NCI-H146 treated with DMSO at 0.1 percent for 48 hours (cell line): ENCODE measurements at regions not wholly inside any gene's neighbourhood (a gene's known extent, or its start where the extent isn't known, plus 50 kb on each side); places are given as distances from the start of the nearest gene placed in this dataset.

ENCODE experiments used
- DNase-seq: peaks from one replicate; lab custom pipeline; 2025; ENCODE audit not compliant: unreplicated experiment; lab: John Stamatoyannopoulos, UW

- peak; percentile 67 for DNase-seq
These were observed 198.0 kb downstream of the SKIDA1 start for GRCh38 chr10:21327289-21327993.

DNA sequence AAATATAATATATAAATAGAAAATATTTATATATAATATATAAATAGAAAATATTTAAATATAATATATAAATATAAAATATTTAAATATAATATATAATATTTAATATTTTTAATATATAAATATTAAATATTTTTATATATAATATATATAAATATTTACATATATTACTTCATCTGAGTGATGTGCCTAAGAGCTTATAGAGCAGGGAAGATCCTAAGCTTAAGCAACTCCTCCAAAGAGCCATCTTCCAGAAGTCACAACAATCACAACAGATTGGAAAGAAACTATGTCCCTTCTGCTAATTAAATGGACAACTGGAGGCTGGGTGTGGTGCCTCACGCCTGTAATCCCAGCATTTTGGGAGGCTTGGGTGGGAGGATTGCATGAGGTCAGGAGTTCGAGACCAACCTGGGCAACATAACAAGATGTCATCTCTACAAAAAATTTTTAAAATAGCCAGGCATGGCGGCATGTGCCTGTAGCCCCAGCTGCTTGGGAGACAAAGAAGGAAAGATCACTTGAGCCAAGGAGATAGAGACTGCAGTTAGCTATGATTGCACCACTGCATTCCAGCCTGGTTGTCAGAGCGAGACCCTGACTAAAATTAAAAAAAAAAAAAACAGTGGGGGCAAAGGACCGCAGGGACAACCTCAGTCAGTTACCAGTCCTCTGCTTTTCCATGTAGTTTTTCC is 198.7 kb downstream of the SKIDA1 start:
- no peak for DNase-seq

DNA sequence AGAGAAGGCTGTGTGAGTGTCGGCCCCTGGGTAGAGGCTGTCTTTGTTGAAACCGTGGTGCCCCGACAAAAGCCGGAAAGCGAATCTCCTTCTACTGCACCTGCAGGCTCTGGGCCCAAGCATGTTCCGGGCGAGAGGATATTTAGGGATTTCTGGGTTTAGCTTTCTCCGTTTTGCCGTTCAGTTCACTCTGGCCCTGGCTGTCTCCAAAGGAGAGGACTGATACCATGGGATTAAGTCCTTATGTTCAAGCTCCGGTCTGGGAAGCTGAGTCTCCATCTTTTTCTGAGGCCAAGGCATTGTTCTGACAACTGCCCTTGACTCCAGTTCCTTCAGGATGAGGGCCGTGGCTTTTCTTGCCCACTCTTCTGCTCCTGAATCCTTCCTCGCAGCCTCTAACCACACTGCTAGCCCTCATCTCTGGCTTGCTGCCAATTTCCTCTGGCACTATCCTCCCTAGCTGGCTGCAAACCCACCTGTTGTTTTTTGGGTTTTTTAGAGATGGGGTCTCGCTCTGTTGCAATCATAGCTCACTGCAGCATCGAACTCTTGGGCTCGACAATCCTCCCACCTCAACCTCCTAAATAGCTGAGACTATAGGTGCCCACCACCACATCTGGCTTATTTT is 206.8 kb downstream of the SKIDA1 start:
- no peak for DNase-seq

- no peak for DNase-seq
These were observed 207.6 kb downstream of the SKIDA1 start for GRCh38 chr10:21317902-21318301.

GRCh38 chr10:21315645-21316220 is 209.7 kb downstream of the SKIDA1 start:
- DNase-seq, result no peak

DNA sequence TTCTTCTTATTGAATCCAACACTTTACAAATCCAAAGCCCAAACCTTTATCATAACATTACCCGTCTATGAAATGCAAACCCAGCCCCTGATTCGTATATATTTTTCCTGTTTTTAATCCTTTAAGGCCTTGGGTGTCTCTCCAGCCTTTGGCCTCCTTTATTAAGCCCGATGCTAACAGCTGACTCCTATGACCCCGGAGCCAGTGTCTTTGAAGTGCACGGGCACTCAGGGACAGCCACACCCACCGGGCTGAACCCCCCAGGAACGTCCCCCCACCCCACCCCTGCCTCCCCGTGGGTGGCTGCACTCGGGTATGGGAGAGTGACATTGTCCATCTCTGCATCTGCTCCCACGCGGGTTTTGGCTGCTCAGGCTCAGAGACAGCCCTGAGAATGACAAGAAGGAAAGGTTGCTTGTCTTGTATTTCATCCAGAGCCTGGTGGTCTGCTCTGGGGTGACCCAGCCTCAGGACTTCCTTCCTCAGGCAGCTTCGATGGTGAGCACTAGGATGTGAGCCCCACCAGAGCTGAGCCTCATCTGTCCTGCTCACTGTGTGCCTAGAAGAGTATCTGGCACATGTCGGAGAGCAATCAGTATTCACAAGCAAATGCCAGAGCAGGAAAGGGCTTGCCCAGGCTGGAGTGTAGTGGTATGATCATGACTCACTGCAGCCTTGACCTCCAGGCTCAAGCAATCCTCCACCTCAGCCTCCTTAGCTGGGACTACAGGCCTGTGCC is 210.4 kb downstream of the SKIDA1 start:
- DNase-seq, result no peak

GRCh38 chr10:21314111-21314626 is 211.3 kb downstream of the SKIDA1 start:
- DNase-seq, result no peak

DNA sequence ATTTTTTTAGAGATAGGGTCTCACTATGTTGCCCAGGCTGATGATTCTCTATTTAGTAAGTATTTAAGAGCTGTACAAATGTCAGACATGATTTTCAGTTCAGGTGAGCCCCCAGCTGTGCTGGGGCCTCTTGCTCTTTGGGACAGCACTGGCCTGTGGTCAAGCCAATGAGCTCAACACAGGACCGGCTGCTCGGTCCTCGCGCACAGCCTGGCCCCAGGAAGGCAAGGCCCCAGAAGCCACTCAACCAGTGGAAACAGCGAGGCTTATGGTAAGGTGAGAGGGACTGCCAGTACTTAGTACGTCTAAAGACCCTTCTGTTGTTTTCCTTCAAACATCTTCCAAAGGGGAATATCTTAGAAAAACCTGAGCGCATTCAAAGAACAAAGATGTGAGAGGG is 211.8 kb downstream of the SKIDA1 start:
- DNase-seq, result no peak

DNA sequence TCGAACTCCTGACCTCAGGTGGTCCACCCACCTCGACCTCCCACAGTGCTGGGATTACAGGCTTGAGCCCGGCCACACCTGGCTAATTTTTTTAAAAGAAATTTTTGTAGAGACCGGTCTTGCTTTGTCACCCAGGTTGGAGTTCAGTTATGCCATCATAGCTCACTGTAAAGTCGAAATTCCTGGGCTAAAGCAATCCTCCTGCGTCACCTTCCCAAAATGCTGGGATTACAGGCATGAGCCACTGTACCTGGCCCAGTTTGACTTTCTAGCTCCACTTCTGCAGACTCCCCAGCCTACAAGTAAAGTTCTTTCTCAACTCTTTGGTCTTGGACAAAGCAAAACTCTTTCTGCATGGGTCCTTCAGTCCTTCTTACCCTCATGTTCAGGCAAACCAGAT is 214.1 kb downstream of the SKIDA1 start:
- DNase-seq, result no peak

DNA sequence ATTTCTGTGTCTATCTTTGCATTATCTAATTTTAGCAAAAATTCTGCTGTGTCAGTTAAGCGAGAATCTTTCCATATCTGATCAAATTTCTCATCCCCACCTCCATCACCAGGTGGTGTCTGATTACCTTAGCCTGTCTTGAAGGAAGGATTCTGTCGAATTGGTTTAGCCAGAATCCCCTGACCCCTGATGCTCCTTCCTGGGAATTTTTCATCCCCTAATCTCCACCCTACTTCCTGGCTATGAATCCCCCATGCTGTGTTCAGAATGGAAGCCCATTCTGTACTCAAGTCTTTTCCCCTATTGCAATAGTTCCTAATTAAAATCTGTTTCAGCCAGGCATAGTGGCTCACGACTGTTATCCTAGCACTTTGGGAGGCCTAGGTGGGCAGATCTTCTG is 216.1 kb downstream of the SKIDA1 start:
- DNase-seq, result no peak

DNA sequence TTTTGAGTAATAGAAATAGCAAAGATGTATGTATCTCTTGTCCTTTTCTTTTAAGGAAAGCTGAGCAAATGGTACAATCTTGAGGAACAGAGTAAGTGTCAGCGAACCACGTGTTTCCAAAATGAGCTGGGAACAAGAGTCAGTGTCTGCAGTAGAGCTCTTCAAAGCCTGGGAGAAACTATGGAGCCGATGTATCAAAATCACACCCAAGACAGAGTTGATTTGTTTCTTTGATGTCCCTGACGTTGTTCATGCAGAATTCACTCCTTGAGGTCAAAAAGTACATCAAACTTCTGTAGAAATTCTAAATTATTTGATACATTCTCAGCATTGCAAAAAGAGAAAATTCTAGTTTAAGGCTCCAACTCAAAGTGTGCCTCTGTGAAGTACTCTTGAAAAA is 216.5 kb downstream of the SKIDA1 start:
- DNase-seq, result no peak

GRCh38 chr10:21308018-21308417 is 217.5 kb downstream of the SKIDA1 start:
- no peak for DNase-seq

GRCh38 chr10:21304608-21305007 is 220.9 kb downstream of the SKIDA1 start:
- no peak for DNase-seq

DNA sequence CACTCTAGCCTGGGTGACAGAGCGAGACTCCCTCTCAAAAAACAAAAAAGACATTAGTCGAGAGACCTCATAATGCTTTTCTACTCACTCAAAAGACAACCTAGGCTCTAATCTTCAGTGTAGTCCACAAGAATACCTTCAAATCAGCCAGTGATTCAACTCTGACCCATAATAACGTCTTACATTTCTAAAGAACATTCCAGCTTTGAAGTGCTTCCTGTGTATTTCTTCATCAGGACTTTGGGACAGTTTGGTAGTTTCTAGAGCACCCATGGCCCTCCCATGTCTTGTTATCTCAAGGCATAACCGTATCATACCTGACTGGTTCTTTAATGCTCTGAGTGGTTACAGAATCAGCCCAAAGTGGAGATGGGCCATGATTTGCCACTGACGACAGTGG is 221.3 kb downstream of the SKIDA1 start:
- DNase-seq, result no peak

- no peak for DNase-seq
These were observed 224.9 kb downstream of the SKIDA1 start for GRCh38 chr10:21300551-21300950.

- DNase-seq, result no peak
These were observed 226.2 kb downstream of the SKIDA1 start for GRCh38 chr10:21299330-21299729.

DNA sequence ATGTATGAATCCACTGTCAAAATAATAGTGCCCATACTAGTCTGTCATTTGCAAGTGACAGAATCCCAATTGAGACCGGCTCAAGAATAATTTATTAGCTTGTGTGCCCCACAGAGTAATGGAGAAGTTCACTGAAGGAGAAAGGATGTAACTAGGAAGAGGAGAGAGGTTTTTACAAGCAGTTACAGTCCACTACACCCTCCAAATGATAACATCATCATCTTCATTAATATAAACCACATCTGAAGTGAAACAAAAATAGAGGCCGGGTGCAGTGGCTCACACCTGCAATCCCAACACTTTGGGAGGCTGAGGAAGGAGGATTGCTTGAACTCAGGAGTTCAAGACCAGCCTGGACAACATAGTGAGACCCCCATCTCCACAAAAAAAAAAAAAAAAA is 226.8 kb downstream of the SKIDA1 start:
- no peak for DNase-seq

GRCh38 chr10:21297603-21298383 is 227.7 kb downstream of the SKIDA1 start:
- peak; percentile 64 for DNase-seq

DNA sequence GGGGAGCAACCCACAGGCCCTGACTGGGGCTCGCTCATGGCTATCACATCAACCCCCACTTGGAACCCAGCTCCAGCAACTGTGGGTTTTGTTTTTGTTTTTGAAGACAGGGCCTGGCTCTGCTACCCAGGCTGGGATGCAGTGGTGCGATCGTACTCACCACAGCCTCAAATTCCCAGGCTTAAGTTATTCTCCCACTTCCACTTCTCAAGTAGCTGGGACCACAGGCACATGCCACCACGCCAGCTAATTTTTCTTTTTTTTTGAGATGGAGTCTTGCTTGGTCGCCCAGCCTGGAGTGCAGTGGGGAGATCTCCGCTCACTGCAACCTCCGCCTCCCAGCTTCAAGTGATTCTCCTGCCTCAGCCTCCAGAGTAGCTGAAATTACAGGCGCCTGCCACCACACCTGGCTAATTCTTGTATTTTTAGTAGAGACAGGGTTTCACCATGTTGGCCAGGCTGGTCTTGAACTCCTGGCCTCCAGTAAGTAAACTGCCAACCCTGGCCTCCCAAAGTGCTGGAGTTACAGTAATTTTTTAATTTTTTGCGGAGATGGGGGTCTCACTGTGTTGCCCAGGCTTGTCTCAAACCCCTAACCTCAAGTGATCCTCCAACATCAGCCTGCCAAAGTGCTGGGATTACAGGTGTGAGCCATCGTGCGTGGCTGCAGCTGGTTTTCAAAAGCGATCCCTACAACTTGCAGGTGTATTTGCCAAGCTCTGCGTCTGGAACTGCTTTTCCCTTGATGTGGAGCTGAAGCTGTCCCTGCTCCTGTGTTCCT is 228.7 kb downstream of the SKIDA1 start:
- peak; percentile 64 for DNase-seq
